ENCODE measurements at regions not wholly inside any gene's neighbourhood (a gene's known extent, or its start where the extent isn't known, plus 50 kb on each side); places are given as distances from the start of the nearest gene placed in this dataset.
"Not testable (repeated sequence)": the region's sequence is repeated elsewhere in the genome, so short reads cannot be mapped to it uniquely, and the experiment has no call there.

DNA sequence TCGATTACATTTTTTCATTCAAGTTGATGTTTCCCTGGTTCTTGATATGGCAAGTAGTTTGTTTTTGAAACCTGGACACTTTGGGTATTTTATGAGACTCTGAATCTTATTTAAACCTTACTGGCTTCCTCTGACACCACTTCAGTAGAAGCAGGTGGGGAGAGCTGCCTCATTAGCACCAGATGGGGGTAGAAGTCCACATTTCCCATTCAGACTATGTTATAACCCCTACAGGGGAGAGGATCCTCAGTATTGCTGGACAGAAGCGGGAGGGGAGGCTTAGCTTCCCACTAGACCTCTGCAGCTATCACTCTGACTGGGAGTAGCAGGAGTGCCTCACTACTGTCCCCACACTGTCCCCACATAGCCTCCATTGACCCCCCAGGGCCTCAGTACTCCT is 145.3 kb upstream of the SLC35G4 start:
- no peak for DNase-seq (ENCODE audit: low spot score)

DNA sequence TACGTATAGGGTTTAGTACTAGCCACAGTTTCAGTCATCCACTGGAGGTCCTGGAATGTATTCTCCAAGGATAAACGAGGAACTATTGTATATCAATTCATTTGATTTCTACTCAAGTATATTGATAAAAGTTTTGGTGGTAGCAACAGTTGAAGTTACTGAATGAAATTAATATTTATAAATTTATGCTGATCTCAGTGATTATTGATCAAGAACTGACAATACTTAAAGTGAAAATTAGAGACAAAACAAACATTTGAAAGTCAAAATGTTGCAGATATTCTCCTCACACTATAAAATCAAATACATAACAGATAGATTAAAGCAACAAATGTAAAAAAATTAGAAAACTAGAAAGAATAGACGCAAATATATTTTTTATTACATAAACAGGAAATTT is 150.9 kb upstream of the SLC35G4 start:
- DNase-seq (ENCODE audit: low spot score), result no peak

- DNase-seq (ENCODE audit: low spot score), result not testable (repeated sequence)
Measured at GRCh38 chr18:11457853-11458252, 151.5 kb upstream of the SLC35G4 start.

- no peak for DNase-seq (ENCODE audit: low spot score)
Measured at GRCh38 chr18:11454040-11454439, 155.4 kb upstream of the SLC35G4 start.

GRCh38 chr18:11444169-11444568 is 165.2 kb upstream of the SLC35G4 start:
- DNase-seq (ENCODE audit: low spot score), result not testable (repeated sequence)

DNA sequence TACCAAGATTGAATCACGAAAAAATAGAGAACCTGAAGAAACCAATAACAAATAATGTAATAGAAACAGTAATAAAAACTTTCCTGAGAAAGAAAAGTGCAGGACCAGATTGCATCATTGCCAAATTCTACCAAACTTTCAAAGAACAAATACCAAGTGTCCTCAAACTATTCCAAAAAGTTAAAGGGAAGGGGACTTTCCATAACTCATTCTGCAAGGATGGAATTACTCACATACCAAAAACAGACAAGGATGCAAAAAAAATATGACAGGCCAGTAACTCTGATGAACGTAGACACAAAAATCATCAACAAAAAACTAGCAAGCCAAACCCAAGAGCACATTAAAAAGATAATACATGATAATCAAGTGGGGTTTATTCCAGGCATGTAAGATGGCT is 172.3 kb upstream of the SLC35G4 start:
- DNase-seq (ENCODE audit: low spot score), result no peak

DNA sequence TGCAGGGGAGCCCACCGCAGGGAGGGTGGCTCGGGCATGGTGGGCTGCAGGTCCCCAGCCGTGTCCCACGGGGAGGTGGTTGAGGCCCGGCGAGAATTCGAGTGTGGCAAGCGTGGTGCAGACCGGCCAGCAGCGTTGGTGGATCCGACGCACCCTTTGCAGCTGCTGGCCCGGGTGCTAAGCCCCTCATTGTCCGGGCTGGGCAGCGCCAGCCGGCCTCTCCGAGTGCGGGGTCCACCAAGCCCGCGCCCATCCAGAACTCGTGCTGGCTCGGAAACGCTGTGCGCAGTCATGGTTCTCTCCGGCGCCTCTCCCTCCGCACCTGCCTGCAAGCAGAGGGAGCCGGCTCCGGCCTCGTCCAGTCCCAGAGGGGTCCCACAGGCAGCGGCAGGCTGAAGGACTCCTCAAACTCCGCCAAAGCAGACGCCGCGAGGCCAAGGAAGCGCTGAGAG is 177.0 kb upstream of the SLC35G4 start:
- DNase-seq (ENCODE audit: low spot score), result no peak

DNA sequence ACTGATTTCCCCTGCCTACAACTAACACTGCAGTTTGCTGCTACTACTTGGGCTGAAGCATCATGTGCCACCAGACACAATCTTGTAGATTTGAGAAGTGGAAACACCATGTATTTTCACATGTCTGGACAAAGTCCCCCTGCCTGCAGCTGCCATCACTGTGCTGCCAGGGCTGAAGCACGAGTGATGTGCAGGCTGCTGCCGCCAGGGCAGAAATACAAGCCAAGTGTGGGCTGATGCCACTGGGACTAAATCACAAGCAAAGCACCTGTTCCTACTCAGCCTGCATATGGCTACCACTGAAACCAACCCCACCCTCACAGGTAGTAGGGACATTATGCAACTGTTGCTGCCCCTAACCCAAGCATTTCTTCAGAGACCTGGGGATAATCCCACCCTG is 179.5 kb upstream of the SLC35G4 start:
- DNase-seq (ENCODE audit: low spot score), result no peak

GRCh38 chr18:11425211-11425610 is 184.2 kb upstream of the SLC35G4 start:
- DNase-seq (ENCODE audit: low spot score), result no peak

DNA sequence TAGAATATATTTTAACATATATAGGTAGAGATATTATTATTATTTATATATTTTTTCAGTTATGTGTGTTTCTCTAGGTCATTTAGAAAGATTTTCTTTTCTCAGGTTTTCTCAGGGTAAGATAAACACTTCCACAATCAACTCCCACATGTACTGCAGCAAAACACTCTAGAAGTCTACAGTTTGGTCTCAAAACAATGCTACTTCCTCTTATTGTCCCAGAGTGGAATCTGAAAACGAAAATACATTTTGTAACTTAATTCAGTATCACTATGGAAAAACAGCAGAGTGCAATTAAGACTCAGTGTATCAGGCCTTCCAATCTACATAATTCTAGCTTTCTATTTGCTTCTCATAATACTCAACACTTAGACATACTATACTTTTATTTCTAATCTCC is 190.1 kb upstream of the SLC35G4 start:
- DNase-seq (ENCODE audit: low spot score), result no peak

GRCh38 chr18:11412811-11413210 is 196.6 kb upstream of the SLC35G4 start:
- no peak for DNase-seq (ENCODE audit: low spot score)

DNA sequence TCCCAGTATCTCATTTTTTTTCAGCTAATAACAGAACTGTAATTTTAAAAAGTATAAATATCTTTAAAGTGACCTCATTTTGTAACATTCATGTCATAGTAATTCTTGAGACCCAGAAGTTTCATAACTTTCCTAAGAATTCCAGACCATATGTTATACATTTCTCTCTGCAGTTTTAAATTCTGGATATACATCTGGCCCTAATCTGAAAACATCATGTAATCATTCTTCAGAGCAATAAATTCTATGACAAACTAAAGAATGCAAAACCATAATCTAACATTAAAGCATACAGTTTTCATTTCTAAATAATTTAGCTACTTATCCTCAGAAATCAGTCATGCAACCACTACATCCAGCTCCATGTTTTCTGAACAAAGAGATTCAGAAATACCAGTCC is 198.3 kb upstream of the SLC35G4 start:
- DNase-seq (ENCODE audit: low spot score), result no peak

GRCh38 chr18:11408555-11409065 is 200.8 kb upstream of the SLC35G4 start:
- DNase-seq (ENCODE audit: low spot score), result no peak

- no peak for DNase-seq (ENCODE audit: low spot score)
Measured at GRCh38 chr18:11407940-11408339, 201.5 kb upstream of the SLC35G4 start.

DNA sequence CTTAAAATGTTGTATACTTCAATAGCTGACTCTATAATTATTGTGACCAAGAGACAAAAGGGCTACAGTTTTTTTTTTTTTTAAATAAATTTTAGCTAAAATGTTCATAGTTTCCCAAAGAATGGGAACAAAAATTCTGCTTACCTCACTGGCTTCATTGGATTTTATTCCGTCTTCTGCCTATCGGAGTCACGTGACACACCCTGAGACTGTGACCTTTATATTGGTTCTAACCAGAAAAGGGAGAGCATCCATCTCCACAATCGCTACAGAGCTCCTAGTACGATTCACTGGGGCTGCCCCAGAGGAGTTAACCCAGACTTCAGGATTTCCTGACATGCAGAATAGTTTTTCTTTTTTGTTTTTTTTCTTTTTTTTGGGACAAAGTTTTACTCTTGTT is 203.6 kb upstream of the SLC35G4 start:
- no peak for DNase-seq (ENCODE audit: low spot score)

- no peak for DNase-seq (ENCODE audit: low spot score)
Measured at GRCh38 chr18:11400703-11401102, 208.7 kb upstream of the SLC35G4 start.

- no peak for DNase-seq (ENCODE audit: low spot score)
Measured at GRCh38 chr18:11398625-11399024, 210.8 kb upstream of the SLC35G4 start.

DNA sequence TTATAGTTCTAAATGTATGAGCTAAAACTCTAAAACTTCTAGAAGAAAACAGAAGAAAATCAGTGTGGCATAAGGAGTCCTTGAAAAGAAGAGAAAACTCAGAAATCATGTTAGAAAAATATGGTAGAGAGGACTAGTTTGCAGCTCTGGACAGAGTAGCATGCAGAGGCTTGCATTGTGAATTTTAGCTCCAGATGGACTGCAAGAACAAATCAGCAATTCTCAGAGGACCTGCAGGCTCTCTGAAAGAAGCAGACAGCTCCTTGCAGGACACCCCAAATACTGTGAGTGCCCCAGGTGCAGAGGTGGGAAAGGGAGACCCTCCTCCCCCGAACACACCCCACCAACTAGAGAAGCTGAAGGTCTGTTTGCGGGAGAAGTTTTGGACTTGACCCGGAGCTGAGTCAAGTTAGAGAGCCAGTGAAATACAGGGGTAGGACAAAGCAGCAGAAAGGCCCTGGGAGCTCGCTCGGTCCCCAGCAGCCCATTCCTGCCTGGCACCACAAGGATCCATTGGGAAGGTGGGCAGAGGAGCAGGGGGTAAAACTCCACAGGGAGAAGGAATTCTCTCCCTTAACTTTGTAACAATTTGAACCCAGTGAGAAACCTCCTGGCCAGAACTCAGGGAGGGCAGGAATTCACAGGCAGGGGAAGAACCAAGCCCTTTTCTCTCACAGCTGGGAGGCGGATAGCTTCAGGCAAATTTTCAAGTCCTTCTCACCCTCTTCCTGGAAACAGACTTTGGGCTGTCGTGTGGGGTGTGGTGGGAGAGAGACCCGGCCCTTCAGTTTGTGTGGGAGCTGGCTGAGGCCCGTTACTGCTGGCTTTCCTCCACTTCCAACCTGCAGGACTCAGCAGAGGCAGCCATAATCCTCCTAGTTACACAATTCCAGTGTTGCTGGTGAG is 216.2 kb upstream of the SLC35G4 start:
- DNase-seq (ENCODE audit: low spot score), result no peak

- DNase-seq (ENCODE audit: low spot score), result no peak
Measured at GRCh38 chr18:11392292-11392691, 217.1 kb upstream of the SLC35G4 start.

DNA sequence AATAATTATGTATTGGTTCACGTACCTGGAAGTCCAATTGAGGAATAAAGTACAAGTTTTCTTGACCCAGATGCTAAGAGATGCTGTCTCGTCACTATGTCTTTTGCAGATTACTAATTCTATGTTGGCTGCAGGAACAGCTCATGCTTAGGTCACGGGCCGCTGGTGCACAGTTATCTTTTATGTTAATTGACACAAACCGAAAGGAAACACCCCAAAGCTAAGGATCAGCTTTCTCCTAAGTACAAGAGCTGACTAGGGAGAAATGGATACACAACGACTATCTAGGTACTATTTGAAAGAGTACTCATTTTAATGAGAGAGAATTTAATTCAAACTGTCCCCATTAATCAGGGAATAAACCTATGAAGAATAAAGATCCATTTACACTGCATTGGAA is 217.7 kb upstream of the SLC35G4 start:
- DNase-seq (ENCODE audit: low spot score), result no peak

GRCh38 chr18:11388755-11389680 is 220.4 kb upstream of the SLC35G4 start:
- no peak for DNase-seq (ENCODE audit: low spot score)

DNA sequence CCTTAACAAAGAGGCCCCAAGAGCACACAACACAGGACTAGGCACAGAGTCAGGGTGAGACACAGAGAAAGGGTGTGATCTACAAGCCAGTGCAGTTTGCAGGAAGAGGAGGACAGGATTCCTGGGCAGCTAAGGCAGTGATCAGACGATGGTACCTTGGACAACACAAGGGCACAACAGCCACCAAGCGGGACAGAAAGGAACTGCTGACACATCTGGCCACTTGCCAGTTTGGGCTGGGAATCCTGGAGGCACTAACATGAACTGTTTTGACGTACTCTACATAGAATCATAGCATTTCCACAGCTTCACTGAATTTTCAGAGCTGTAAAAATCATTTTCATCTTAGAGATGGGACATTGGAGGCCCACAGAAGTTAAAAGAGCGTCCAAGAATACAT is 221.5 kb upstream of the SLC35G4 start:
- DNase-seq (ENCODE audit: low spot score), result peak; percentile 65

DNA sequence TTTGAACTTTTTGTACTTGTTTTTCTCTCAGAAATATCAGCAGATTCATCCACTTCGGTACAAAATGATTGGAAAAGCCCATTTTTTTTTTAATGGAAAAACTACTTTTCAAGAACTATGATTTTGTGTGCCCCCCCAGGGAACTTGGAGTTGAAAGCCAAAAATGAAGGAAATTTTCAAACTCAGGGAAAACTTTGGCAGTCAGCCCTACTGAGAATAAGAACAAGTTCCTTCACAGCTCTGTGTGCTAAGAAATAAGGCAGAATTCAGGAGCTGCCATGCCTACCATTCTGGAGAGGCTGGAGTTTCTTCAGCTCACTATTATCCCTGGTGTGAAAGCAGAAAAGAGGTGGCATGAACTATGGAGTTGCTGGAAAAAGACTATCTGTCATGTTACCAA is 226.0 kb upstream of the SLC35G4 start:
- DNase-seq (ENCODE audit: low spot score), result no peak

All from LoVo (cell line).